ENCODE measurements at regions not wholly inside any gene's neighbourhood (a gene's known extent, or its start where the extent isn't known, plus 50 kb on each side); places are given as distances from the start of the nearest gene placed in this dataset.

GRCh38 chr15:69841113-69841828 is 256.4 kb downstream of the TLE3 start:
- no peak for DNase-seq (ENCODE audit: low read depth)

- no peak for DNase-seq (ENCODE audit: low read depth)
These were observed 254.9 kb downstream of the TLE3 start for GRCh38 chr15:69842851-69843250.

GRCh38 chr15:69843276-69843899 is 254.3 kb downstream of the TLE3 start:
- DNase-seq (ENCODE audit: low read depth): no peak

GRCh38 chr15:69843900-69844304 is 253.8 kb downstream of the TLE3 start:
- no peak for DNase-seq (ENCODE audit: low read depth)

GRCh38 chr15:69845159-69845558 is 252.6 kb downstream of the TLE3 start:
- no peak for DNase-seq (ENCODE audit: low read depth)

- DNase-seq (ENCODE audit: low read depth): no peak
These were observed 250.1 kb downstream of the TLE3 start for GRCh38 chr15:69847625-69848024.

- no peak for DNase-seq (ENCODE audit: low read depth)
These were observed 249.6 kb downstream of the TLE3 start for GRCh38 chr15:69848096-69848495.

GRCh38 chr15:69848551-69849231 is 249.0 kb downstream of the TLE3 start:
- DNase-seq (ENCODE audit: low read depth): no peak

GRCh38 chr15:69849232-69849610 is 248.5 kb downstream of the TLE3 start:
- no peak for DNase-seq (ENCODE audit: low read depth)

GRCh38 chr15:69852482-69852881 is 245.2 kb downstream of the TLE3 start:
- no peak for DNase-seq (ENCODE audit: low read depth)

- DNase-seq (ENCODE audit: low read depth): no peak
These were observed 244.8 kb downstream of the TLE3 start for GRCh38 chr15:69852916-69853315.

GRCh38 chr15:69853544-69853951 is 244.2 kb downstream of the TLE3 start:
- DNase-seq (ENCODE audit: low read depth): no peak

- DNase-seq (ENCODE audit: low read depth): no peak
These were observed 243.7 kb downstream of the TLE3 start for GRCh38 chr15:69854001-69854400.

GRCh38 chr15:69854521-69855181 is 243.1 kb downstream of the TLE3 start:
- no peak for DNase-seq (ENCODE audit: low read depth)

GRCh38 chr15:69855258-69856000 is 242.3 kb downstream of the TLE3 start:
- no peak for DNase-seq (ENCODE audit: low read depth)

GRCh38 chr15:69857250-69857649 is 240.5 kb downstream of the TLE3 start:
- no peak for DNase-seq (ENCODE audit: low read depth)

GRCh38 chr15:69857686-69858391 is 239.9 kb downstream of the TLE3 start:
- no peak for DNase-seq (ENCODE audit: low read depth)

- DNase-seq (ENCODE audit: low read depth): no peak
These were observed 239.3 kb downstream of the TLE3 start for GRCh38 chr15:69858456-69858855.

GRCh38 chr15:69859866-69860265 is 237.9 kb downstream of the TLE3 start:
- DNase-seq (ENCODE audit: low read depth): no peak

GRCh38 chr15:69860321-69860720 is 237.4 kb downstream of the TLE3 start:
- DNase-seq (ENCODE audit: low read depth): no peak

- DNase-seq (ENCODE audit: low read depth): no peak
These were observed 236.8 kb downstream of the TLE3 start for GRCh38 chr15:69860921-69861320.
